22Rv1 (cell line): ENCODE measurements at regions not wholly inside any gene's neighbourhood (a gene's known extent, or its start where the extent isn't known, plus 50 kb on each side); places are given as distances from the start of the nearest gene placed in this dataset.

Experiments used
- H3K27ac ChIP-seq: fragments of 450-650 bp; 2 replicates; pipeline ENCODE4 v1.5.1; 2017
- CTCF ChIP-seq: fragments of 450-650 bp; IDR thresholded peaks from 2 replicates; pipeline ENCODE4 v1.5.1; 2017; ENCODE audit warnings: mild to moderate bottlenecking
- ZFX ChIP-seq: fragments of 450-650 bp; IDR thresholded peaks from 2 replicates; pipeline ENCODE4 v1.6.1; 2017; ENCODE audit warnings: antibody characterized with exemption, borderline replicate concordance

- peak overlapping the region; percentile 19; the same call in 1 of the 2 replicates for H3K27ac ChIP-seq
- TF ChIP-seq CTCF (no peak), ZFX (no peak)
These were observed 220.7 kb downstream of the LTN1 start for GRCh38 chr21:28771790-28772501.

- H3K27ac ChIP-seq = no peak overlapping the region
- TF ChIP-seq CTCF = no peak
These were observed 221.6 kb downstream of the LTN1 start for GRCh38 chr21:28770867-28771661.

- H3K27ac ChIP-seq = no peak overlapping the region
- TF ChIP-seq CTCF = no peak
- no peak for TF ChIP-seq ZFX
These were observed 223.0 kb downstream of the LTN1 start for GRCh38 chr21:28769683-28770082.

- H3K27ac ChIP-seq = no peak overlapping the region
- TF ChIP-seq CTCF (no peak), ZFX (no peak)
These were observed 223.9 kb downstream of the LTN1 start for GRCh38 chr21:28768753-28769152.

GRCh38 chr21:28767523-28767922 lies 225.2 kb downstream of the LTN1 start:
- H3K27ac ChIP-seq = no peak overlapping the region
- TF ChIP-seq ZFX (no peak), CTCF (no peak)

GRCh38 chr21:28763809-28764418 lies 228.8 kb downstream of the LTN1 start:
- H3K27ac ChIP-seq = no peak overlapping the region
- no peak for TF ChIP-seq ZFX
- TF ChIP-seq CTCF = no peak

GRCh38 chr21:28762357-28762735 lies 230.3 kb downstream of the LTN1 start:
- H3K27ac ChIP-seq = no peak overlapping the region
- no peak for TF ChIP-seq CTCF
